HCT116 (cell line): ENCODE measurements at regions not wholly inside any gene's neighbourhood (a gene's known extent, or its start where the extent isn't known, plus 50 kb on each side); places are given as distances from the start of the nearest gene placed in this dataset.

Experiments
- ATAC-seq: fragments of 200-7000 bp; cut with Tn5 transposase; 2 replicates; pipeline ENCODE4 v1.9.1; 2020; ENCODE audit warnings: mild to moderate bottlenecking, moderate library complexity
- BruUV-seq: library from RNA; stranded (reverse); fragments of 400-500 nt; replicated peaks from 2 replicates; lab custom pipeline; 2021; lab: Mats Ljungman, UMichigan
- CTCF ChIA-PET: fragments of 300-600 bp; sonication (Branson Sonifier 250); formaldehyde crosslinking; loops from one replicate; lab custom pipeline; 2021; ENCODE audit warnings: antibody characterized with exemption; lab: Charles Lee
- POLR2A ChIA-PET: fragments of 300-600, 350-600 bp; sonication (Branson Sonifier 250); formaldehyde crosslinking; loops from one replicate; lab custom pipeline; 2021; ENCODE audit warnings: antibody characterized with exemption; lab: Charles Lee
- RAD21 ChIA-PET, 2 experiments: fragments of 300-600 bp; sonication (Branson Sonifier 250); formaldehyde crosslinking; loops; one replicate each; lab custom pipeline; 2023; ENCODE audit warnings: low total read pairs in 2 of 2; ENCODE audit not compliant: uncharacterized antibody in 2 of 2, unreplicated experiment in 2 of 2, low non-redundant PET in 1 of 2; lab: Charles Lee
- DNase-seq: peaks from one replicate; pipeline ENCODE4 v3.0.0-alpha.2; 2010; ENCODE audit warnings: low read depth, low spot score
- H2AFZ ChIP-seq: fragments of 200-600 bp; shearing (Covaris generic), sonication (generic); 2 replicates; pipeline ENCODE4 v1.6.1; 2017; ENCODE audit warnings: low read depth, mixed run types, mixed read lengths, antibody characterized with exemption, low read length; ENCODE audit not compliant: poor library complexity, severe bottlenecking
- H3K27ac ChIP-seq: 2 replicates; pipeline ENCODE4 v1.5.1; 2012; ENCODE audit warnings: low read depth, low read length
- H3K27me3 ChIP-seq: fragments of 200-600 bp; sonication (generic); 2 replicates; pipeline ENCODE4 v1.6.1; 2016; ENCODE audit warnings: mixed run types, low read length, mixed read lengths; ENCODE audit not compliant: insufficient read depth
- H3K36me3 ChIP-seq, 2 experiments: fragments of 200-500 bp in 1 of 2; fragments of 200-600 bp in 1 of 2; sonication (Bioruptor generic) in 1 of 2; sonication (generic) in 1 of 2; 2 replicates each; pipeline versions ENCODE4 v1.5.1 to v1.6.1; 2014 to 2016; ENCODE audit warnings: low read length in 2 of 2, inconsistent platforms in 1 of 2, mixed read lengths in 1 of 2, mixed run types in 1 of 2; ENCODE audit not compliant: insufficient read depth in 2 of 2, control insufficient read depth in 1 of 2
- H3K4me1 ChIP-seq, 2 experiments: fragments of 200-600 bp in 1 of 2; sonication (generic) in 1 of 2; 2 replicates each; pipeline versions ENCODE4 v1.5.1 to v1.6.1; 2012 to 2017; ENCODE audit warnings: low read length in 2 of 2, inconsistent platforms in 1 of 2, mild to moderate bottlenecking in 1 of 2, mixed read lengths in 1 of 2, mixed run types in 1 of 2, moderate library complexity in 1 of 2; ENCODE audit not compliant: insufficient read depth in 2 of 2, control insufficient read depth in 1 of 2
- H3K4me2 ChIP-seq: fragments of 200-600 bp; sonication (generic); 2 replicates; pipeline ENCODE4 v1.6.1; 2017; ENCODE audit warnings: mixed run types, low read length, mixed read lengths
- H3K4me3 ChIP-seq, 2 experiments: fragments of 200-600 bp in 1 of 2; sonication (generic) in 1 of 2; replicated peaks in 1 of 2; 2 replicates each; pipeline ENCODE4 v1.5.1; 2011 to 2016; ENCODE audit warnings: low read length in 2 of 2, control low read depth in 1 of 2, low read depth in 1 of 2, mild to moderate bottlenecking in 1 of 2, mixed read lengths in 1 of 2, mixed run types in 1 of 2
- H3K79me2 ChIP-seq: fragments of 200-600 bp; sonication (generic); 2 replicates; pipeline ENCODE4 v1.6.1; 2017; ENCODE audit warnings: mild to moderate bottlenecking, mixed run types, low read length, moderate library complexity, mixed read lengths; ENCODE audit not compliant: insufficient read depth
- H3K9ac ChIP-seq: fragments of 200-600 bp; sonication (generic); 2 replicates; pipeline ENCODE4 v1.6.1; 2016; ENCODE audit warnings: low read length, mixed read lengths
- H3K9me2 ChIP-seq: fragments of 200-600 bp; sonication (generic), shearing (Covaris generic); 2 replicates; pipeline ENCODE4 v1.6.1; 2017; ENCODE audit warnings: mixed run types, mild to moderate bottlenecking, moderate library complexity; ENCODE audit not compliant: insufficient read depth
- H3K9me3 ChIP-seq, 2 experiments: fragments of 200-500 bp in 1 of 2; fragments of 200-600 bp in 1 of 2; sonication (Bioruptor generic) in 1 of 2; sonication (generic) in 1 of 2; 2 replicates each; pipeline ENCODE4 v1.6.1; 2014 to 2017; ENCODE audit warnings: low read length in 2 of 2, mixed read lengths in 2 of 2, inconsistent platforms in 1 of 2, low read depth in 1 of 2, mild to moderate bottlenecking in 1 of 2, mixed run types in 1 of 2, moderate library complexity in 1 of 2; ENCODE audit not compliant: control insufficient read depth in 1 of 2, insufficient read depth in 1 of 2
- H4K20me1 ChIP-seq: fragments of 200-600 bp; sonication (generic), shearing (Covaris generic); 2 replicates; pipeline ENCODE4 v1.6.1; 2017; ENCODE audit warnings: mixed run types, mild to moderate bottlenecking, moderate library complexity; ENCODE audit not compliant: insufficient read depth
- EZH2 ChIP-seq: fragments of 200-600 bp; sonication (generic); IDR thresholded peaks from 2 replicates; pipeline ENCODE4 v1.6.1; 2017; ENCODE audit warnings: antibody characterized with exemption, mixed run types
- EZH2phosphoT487 ChIP-seq: fragments of 200-600 bp; IDR thresholded peaks from 2 replicates; pipeline ENCODE4 v1.6.1; 2018; ENCODE audit warnings: antibody characterized with exemption, borderline replicate concordance
- JUND ChIP-seq: IDR thresholded peaks from 2 replicates; pipeline ENCODE4 v1.6.1; 2012
- SIN3A ChIP-seq: IDR thresholded peaks from 2 replicates; pipeline ENCODE4 v1.6.1; 2012; ENCODE audit warnings: low read depth
- SRF ChIP-seq: IDR thresholded peaks from 2 replicates; pipeline ENCODE4 v1.6.1; 2012; ENCODE audit warnings: low read depth
- TCF7L2 ChIP-seq: IDR thresholded peaks from 2 replicates; pipeline ENCODE4 v1.7.0; 2011; ENCODE audit warnings: borderline replicate concordance, inconsistent platforms; ENCODE audit not compliant: insufficient read depth, insufficient read length; ENCODE audit errors: extremely low read depth
- intact Hi-C: fragments of 100-400 bp; cut with micrococcal nuclease; formaldehyde crosslinking; loops from 2 replicates; pipeline ENCODE4 v1.10.0; 2022

GRCh38 chr3:176068750-176069149 is 1128.5 kb downstream of the TBL1XR1 start:
- ATAC-seq (no peak), DNase-seq (no peak)
- Histone ChIP-seq H2AFZ (no peak overlapping the region), H4K20me1 (no peaks in the 10 kb centered on the region), H3K4me2 (no peak overlapping the region), H3K9ac (no peak overlapping the region), H3K27ac (no peak overlapping the region), H3K79me2 (no peaks in the 10 kb centered on the region), H3K27me3 (no peaks in the 10 kb centered on the region), H3K9me3 (no peaks in the 10 kb centered on the region), H3K9me2 (no peaks in the 10 kb centered on the region), H3K36me3 (no peaks in the 10 kb centered on the region), H3K4me1 (no peaks in the 10 kb centered on the region), H3K4me3 (no peak overlapping the region)
- intact Hi-C loops, result no loop called here
- no TSS peak for BruUV-seq
- POLR2A ChIA-PET, result no interaction called here
- CTCF ChIA-PET, result no interaction called here
- RAD21 ChIA-PET, result no interaction called here
- TF ChIP-seq JUND, result no peak
- TF ChIP-seq EZH2, result no peak
- no peak for TF ChIP-seq EZH2phosphoT487
- no peak for TF ChIP-seq TCF7L2

- no peak overlapping the region for H3K4me3 ChIP-seq
- BruUV-seq, result no TSS peak
- ChIA-PET POLR2A (no interaction called here), RAD21 (no interaction called here), CTCF (no interaction called here)
- H3K36me3 ChIP-seq, result no peaks in the 10 kb centered on the region
- H3K4me1 ChIP-seq, result no peaks in the 10 kb centered on the region
- no peak overlapping the region for H3K9ac ChIP-seq
- no peak for ATAC-seq
- no peak overlapping the region for H3K4me2 ChIP-seq
- TF ChIP-seq SRF, result no peak
- TF ChIP-seq SIN3A, result no peak
- no peak for DNase-seq
- no peak overlapping the region for H2AFZ ChIP-seq
- intact Hi-C loops, result no loop called here
- no peaks in the 10 kb centered on the region for H3K27me3 ChIP-seq
- no peaks in the 10 kb centered on the region for H3K9me2 ChIP-seq
- no peaks in the 10 kb centered on the region for H3K9me3 ChIP-seq
- H4K20me1 ChIP-seq, result no peaks in the 10 kb centered on the region
- no peaks in the 10 kb centered on the region for H3K79me2 ChIP-seq
- no peak overlapping the region for H3K27ac ChIP-seq
These were observed 1138.4 kb downstream of the TBL1XR1 start for GRCh38 chr3:176058856-176059255.
